Thoracic aorta (tissue), 2 donors: ENCODE measurements at regions not wholly inside any gene's neighbourhood (a gene's known extent, or its start where the extent isn't known, plus 50 kb on each side); places are given as distances from the start of the nearest gene placed in this dataset.
"Not testable (repeated sequence)": the region's sequence is repeated elsewhere in the genome, so short reads cannot be mapped to it uniquely, and the experiment has no call there.

Experiments
- ATAC-seq: fragments of 150-250 bp; one replicate; pipeline ENCODE4 v1.8.0; 2017; ENCODE audit warnings: low read depth; ENCODE audit not compliant: insufficient number of reproducible peaks, low FRiP score
- DNase-seq: peaks from one replicate; pipeline ENCODE4 v3.0.0-alpha.2; 2020; ENCODE audit warnings: low spot score
- H3K27ac ChIP-seq, 2 donors: fragments of 200-600 bp; sonication (generic); 1 replicate in 1 of 2; 2 replicates in 1 of 2; pipeline ENCODE4 v1.5.1; 2016; ENCODE audit warnings: mild to moderate bottlenecking in 2 of 2, moderate library complexity in 2 of 2
- H3K27me3 ChIP-seq: fragments of 200-600 bp; sonication (generic); replicated peaks from 2 replicates; pipeline ENCODE4 v1.6.0; 2016; ENCODE audit warnings: mild to moderate bottlenecking; ENCODE audit not compliant: insufficient read depth
- H3K36me3 ChIP-seq: fragments of 200-600 bp; sonication (generic); one replicate; pipeline ENCODE4 v1.5.1; 2016
- H3K4me1 ChIP-seq, 2 donors: fragments of 200-600 bp; sonication (generic); 1 replicate in 1 of 2; 2 replicates in 1 of 2; pipeline versions ENCODE4 v1.5.1 to v1.6.0; 2016; ENCODE audit warnings: low read depth in 2 of 2, mild to moderate bottlenecking in 1 of 2; ENCODE audit not compliant: control insufficient read depth in 1 of 2
- H3K4me3 ChIP-seq: fragments of 200-600 bp; sonication (generic); 2 replicates; pipeline ENCODE4 v1.5.1; 2016; ENCODE audit warnings: mild to moderate bottlenecking
- H3K9me3 ChIP-seq: fragments of 200-600 bp; sonication (generic); 2 replicates; pipeline ENCODE4 v1.5.1; 2016
- CTCF ChIP-seq: fragments of 200-600 bp; sonication (generic); IDR thresholded peaks from one replicate; pipeline ENCODE4 v1.5.1; 2019; ENCODE audit warnings: antibody characterized with exemption

GRCh38 chr4:63090641-63091040 is 1318.6 kb downstream of the TECRL start:
- DNase-seq (no peak), ATAC-seq (no peak)

GRCh38 chr4:63085091-63085490 is 1324.2 kb downstream of the TECRL start:
- no peak for ATAC-seq
- no peak overlapping the region for H3K27ac ChIP-seq

More at GRCh38 chr4:63090641-63091040, 1318.6 kb downstream of the TECRL start:
- Histone ChIP-seq H3K36me3 (no peaks in the 10 kb centered on the region), H3K9me3 (no peaks in the 10 kb centered on the region), H3K27me3 (no peaks in the 10 kb centered on the region), H3K4me1 (no peaks in the 10 kb centered on the region), H3K27ac (no peak overlapping the region), H3K4me3 (no peak overlapping the region)
- TF ChIP-seq CTCF, result no peak

GRCh38 chr4:63080934-63081333 is 1328.3 kb downstream of the TECRL start:
- Histone ChIP-seq H3K27me3 (no peaks in the 10 kb centered on the region), H3K9me3 (no peaks in the 10 kb centered on the region), H3K4me3 (no peak overlapping the region), H3K4me1 (no peaks in the 10 kb centered on the region), H3K27ac (no peak overlapping the region), H3K36me3 (no peaks in the 10 kb centered on the region)
- DNase-seq, result no peak
- no peak for ATAC-seq
- TF ChIP-seq CTCF, result no peak

More at GRCh38 chr4:63085091-63085490, 1324.2 kb downstream of the TECRL start:
- Histone ChIP-seq H3K4me3 (no peak overlapping the region), H3K27me3 (no peaks in the 10 kb centered on the region), H3K9me3 (no peaks in the 10 kb centered on the region), H3K36me3 (no peaks in the 10 kb centered on the region), H3K4me1 (no peaks in the 10 kb centered on the region)
- DNase-seq, result no peak
- TF ChIP-seq CTCF, result no peak

- Histone ChIP-seq H3K27me3 (no peaks in the 10 kb centered on the region), H3K4me1 (no peaks in the 10 kb centered on the region), H3K4me3 (no peak overlapping the region), H3K9me3 (no peaks in the 10 kb centered on the region), H3K27ac (no peak overlapping the region), H3K36me3 (no peaks in the 10 kb centered on the region)
- no peak for ATAC-seq
- no peak for TF ChIP-seq CTCF
- no peak for DNase-seq
Measured at GRCh38 chr4:63063760-63064159, 1345.5 kb downstream of the TECRL start.

- ATAC-seq, result not testable (repeated sequence)
Measured at GRCh38 chr4:63062891-63063290, 1346.4 kb downstream of the TECRL start.

GRCh38 chr4:63049726-63050125 is 1359.5 kb downstream of the TECRL start:
- Histone ChIP-seq H3K36me3 (no peaks in the 10 kb centered on the region), H3K9me3 (no peaks in the 10 kb centered on the region), H3K4me1 (no peaks in the 10 kb centered on the region), H3K27ac (no peak overlapping the region), H3K4me3 (no peak overlapping the region), H3K27me3 (no peaks in the 10 kb centered on the region)
- DNase-seq (no peak), ATAC-seq (no peak)
- no peak for TF ChIP-seq CTCF

More at GRCh38 chr4:63062891-63063290, 1346.4 kb downstream of the TECRL start:
- H3K27ac ChIP-seq, H3K4me3 ChIP-seq, H3K9me3 ChIP-seq, H3K4me1 ChIP-seq, H3K27me3 ChIP-seq, DNase-seq, H3K36me3 ChIP-seq: not testable (repeated sequence)
